Sigmoid colon (tissue), 3 donors: ENCODE measurements at regions not wholly inside any gene's neighbourhood (a gene's known extent, or its start where the extent isn't known, plus 50 kb on each side); places are given as distances from the start of the nearest gene placed in this dataset.

Source experiments
- CTCF ChIP-seq, 4 experiments: fragments of 450-650 bp in 3 of 4; fragments of 200-600 bp in 1 of 4; IDR thresholded peaks; one replicate each; pipeline ENCODE4 v1.5.1; 2016 to 2019; ENCODE audit warnings: antibody characterized with exemption in 4 of 4, mild to moderate bottlenecking in 3 of 4, moderate library complexity in 2 of 4
- POLR2A ChIP-seq, 2 donors: fragments of 450-650 bp; IDR thresholded peaks; one replicate each; pipeline ENCODE4 v1.6.1; 2016; ENCODE audit warnings: antibody characterized with exemption in 2 of 2, mild to moderate bottlenecking in 2 of 2, moderate library complexity in 2 of 2

DNA sequence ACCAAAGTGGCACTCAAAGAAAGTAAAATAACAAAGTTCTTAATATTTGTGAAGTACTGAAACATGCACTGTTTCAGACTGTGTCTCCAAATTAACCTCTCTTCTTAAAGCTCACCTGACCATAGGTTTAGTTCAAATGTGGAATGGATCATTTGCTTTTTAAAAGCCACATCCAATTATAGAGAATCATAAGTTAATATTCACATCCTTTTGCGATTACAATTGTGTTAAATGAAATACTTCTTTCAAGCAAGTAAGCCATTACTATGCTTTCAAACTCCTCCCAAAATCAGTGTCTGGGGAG is 95.3 kb upstream of the PTPN13 start:
- TF ChIP-seq CTCF (IDR thresholded peaks at IDR 0.05) (no peak), POLR2A (IDR thresholded peaks at IDR 0.05) (no peak)
